AG09309 (cell line): ENCODE measurements at regions not wholly inside any gene's neighbourhood (a gene's known extent, or its start where the extent isn't known, plus 50 kb on each side); places are given as distances from the start of the nearest gene placed in this dataset.
A peak's percentile ranks its signal among the peaks of the same experiment; 100 is the strongest.
"Not testable (repeated sequence)": the region's sequence is repeated elsewhere in the genome, so short reads cannot be mapped to it uniquely, and the experiment has no call there.

Source experiments
- DNase-seq: peaks from one replicate; pipeline ENCODE4 v3.0.0-alpha.2; 2010; ENCODE audit warnings: low read depth
- H3K4me3 ChIP-seq: 2 replicates; pipeline ENCODE4 v1.5.1; 2011; ENCODE audit warnings: mild to moderate bottlenecking, low read depth, low read length, moderate library complexity; ENCODE audit not compliant: control insufficient read depth
- CTCF ChIP-seq: IDR thresholded peaks from 2 replicates; pipeline ENCODE4 v1.5.1; 2011; ENCODE audit warnings: mild to moderate bottlenecking, low read depth, low read length, inconsistent platforms; ENCODE audit not compliant: insufficient read depth, control insufficient read depth; ENCODE audit errors: missing control alignments

- no peak overlapping the region for H3K4me3 ChIP-seq
- DNase-seq, result no peak
- no peak for TF ChIP-seq CTCF
These were observed 64.8 kb upstream of the TSPAN2 start for GRCh38 chr1:115153966-115154557.

GRCh38 chr1:115147928-115148327, 58.6 kb upstream of the TSPAN2 start:
- not testable (repeated sequence) for DNase-seq

GRCh38 chr1:115145226-115145625, 55.9 kb upstream of the TSPAN2 start:
- TF ChIP-seq CTCF, result no peak
- no peak for DNase-seq
- no peak overlapping the region for H3K4me3 ChIP-seq

More at GRCh38 chr1:115147928-115148327, 58.6 kb upstream of the TSPAN2 start:
- not testable (repeated sequence) for H3K4me3 ChIP-seq

GRCh38 chr1:115144176-115144575, 54.9 kb upstream of the TSPAN2 start:
- DNase-seq, result no peak
- TF ChIP-seq CTCF, result no peak
- H3K4me3 ChIP-seq, result no peak overlapping the region

GRCh38 chr1:115142616-115143015, 53.3 kb upstream of the TSPAN2 start:
- DNase-seq, result no peak
- no peak overlapping the region for H3K4me3 ChIP-seq
- TF ChIP-seq CTCF, result peak; percentile 35

GRCh38 chr1:115141145-115141454, 51.8 kb upstream of the TSPAN2 start:
- no peak for TF ChIP-seq CTCF
- no peak for DNase-seq

GRCh38 chr1:115140442-115141144, 51.3 kb upstream of the TSPAN2 start:
- no peak for DNase-seq
- TF ChIP-seq CTCF, result no peak
- H3K4me3 ChIP-seq, result no peak overlapping the region

More at GRCh38 chr1:115141145-115141454, 51.8 kb upstream of the TSPAN2 start:
- no peak overlapping the region for H3K4me3 ChIP-seq
